OCI-LY3 (cell line): ENCODE measurements at regions not wholly inside any gene's neighbourhood (a gene's known extent, or its start where the extent isn't known, plus 50 kb on each side); places are given as distances from the start of the nearest gene placed in this dataset.

ENCODE experiments used
- EZH2phosphoT487 ChIP-seq: fragments of 200-600 bp; shearing (Covaris generic); IDR thresholded peaks from 2 replicates; pipeline ENCODE4 v1.6.1; 2018; ENCODE audit warnings: antibody characterized with exemption, mixed run types, low read depth
- TF ChIP-seq, protein P1 (sequence below): fragments of 200-600, 300-600 bp; sonication (generic); IDR thresholded peaks from 2 replicates; pipeline ENCODE4 v1.5.1; 2014; ENCODE audit warnings: antibody characterized with exemption, low read length, low read depth

DNA sequence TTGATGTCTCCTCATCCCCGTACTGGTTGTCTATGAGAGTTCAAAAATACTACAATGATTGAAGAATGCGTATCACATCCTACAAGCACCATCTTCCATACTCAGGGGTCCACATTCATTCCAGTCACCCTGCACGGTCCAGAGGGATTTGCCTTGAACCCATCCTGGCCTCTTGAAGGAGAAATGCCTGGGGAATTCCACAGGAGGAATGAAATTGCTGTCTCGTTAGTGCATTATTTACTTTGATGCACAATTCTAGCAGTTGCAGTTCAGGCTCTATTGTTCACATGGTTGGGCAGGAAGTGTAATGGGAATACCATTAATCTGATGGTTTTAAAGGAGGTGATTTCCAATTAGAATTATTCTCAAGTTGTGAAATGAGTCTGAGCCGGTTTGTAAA is 369.1 kb upstream of the XYLT1 start:
- TF ChIP-seq, protein P1, sequence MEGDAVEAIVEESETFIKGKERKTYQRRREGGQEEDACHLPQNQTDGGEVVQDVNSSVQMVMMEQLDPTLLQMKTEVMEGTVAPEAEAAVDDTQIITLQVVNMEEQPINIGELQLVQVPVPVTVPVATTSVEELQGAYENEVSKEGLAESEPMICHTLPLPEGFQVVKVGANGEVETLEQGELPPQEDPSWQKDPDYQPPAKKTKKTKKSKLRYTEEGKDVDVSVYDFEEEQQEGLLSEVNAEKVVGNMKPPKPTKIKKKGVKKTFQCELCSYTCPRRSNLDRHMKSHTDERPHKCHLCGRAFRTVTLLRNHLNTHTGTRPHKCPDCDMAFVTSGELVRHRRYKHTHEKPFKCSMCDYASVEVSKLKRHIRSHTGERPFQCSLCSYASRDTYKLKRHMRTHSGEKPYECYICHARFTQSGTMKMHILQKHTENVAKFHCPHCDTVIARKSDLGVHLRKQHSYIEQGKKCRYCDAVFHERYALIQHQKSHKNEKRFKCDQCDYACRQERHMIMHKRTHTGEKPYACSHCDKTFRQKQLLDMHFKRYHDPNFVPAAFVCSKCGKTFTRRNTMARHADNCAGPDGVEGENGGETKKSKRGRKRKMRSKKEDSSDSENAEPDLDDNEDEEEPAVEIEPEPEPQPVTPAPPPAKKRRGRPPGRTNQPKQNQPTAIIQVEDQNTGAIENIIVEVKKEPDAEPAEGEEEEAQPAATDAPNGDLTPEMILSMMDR: no peak
- TF ChIP-seq EZH2phosphoT487: no peak
